ENCODE measurements at regions not wholly inside any gene's neighbourhood (a gene's known extent, or its start where the extent isn't known, plus 50 kb on each side); places are given as distances from the start of the nearest gene placed in this dataset.

GRCh38 chr3:190220362-190220761 lies 99.7 kb upstream of the P3H2 start:
- no peak overlapping the region for H3K4me2 ChIP-seq (ENCODE audit: extremely low read depth, insufficient read depth, low read length)
- no peaks in the 10 kb centered on the region for H3K4me1 ChIP-seq (ENCODE audit: control insufficient read depth, extremely low read depth, insufficient read depth, low read length)
- no peaks in the 10 kb centered on the region for H3K9me3 ChIP-seq (ENCODE audit: control insufficient read depth, insufficient read depth, low read depth, low read length)
- H2AFZ ChIP-seq (ENCODE audit: low read length), result no peak overlapping the region
- no peak overlapping the region for H3K27ac ChIP-seq (ENCODE audit: insufficient read depth, low read length)
- no peak for DNase-seq (ENCODE audit: low read depth in 2 of 2)
- no peaks in the 10 kb centered on the region for H3K79me2 ChIP-seq (ENCODE audit: control insufficient read depth, insufficient read depth, low read length)
- H3K9ac ChIP-seq (ENCODE audit: insufficient read depth, low read length), result no peak overlapping the region
- no peaks in the 10 kb centered on the region for H4K20me1 ChIP-seq (ENCODE audit: control insufficient read depth, extremely low read depth, insufficient read depth, low read length)
- H3K36me3 ChIP-seq (ENCODE audit: control insufficient read depth, insufficient read depth, low read length), result no peaks in the 10 kb centered on the region
- no peaks in the 10 kb centered on the region for H3K27me3 ChIP-seq (ENCODE audit: control insufficient read depth, insufficient read depth, low read length)
- H3K4me3 ChIP-seq (replicated peaks in 1 of 4; ENCODE audit: control extremely low read depth in 1 of 4, insufficient read depth in 1 of 4, low read depth in 3 of 4, low read length in 4 of 4), result no peak overlapping the region
- TF ChIP-seq CTCF (conservative IDR thresholded peaks at IDR 0.05 in 1 of 2, IDR thresholded peaks at IDR 0.05 in 1 of 2; ENCODE audit: low read depth in 1 of 2, low read length in 2 of 2), result no peak
- no peak for TF ChIP-seq EZH2 (IDR thresholded peaks at IDR 0.05; ENCODE audit: low read length, missing control alignments)

- H3K9me3 ChIP-seq (ENCODE audit: control insufficient read depth, insufficient read depth, low read depth, low read length), result no peaks in the 10 kb centered on the region
- peak; percentile 34 to 55 for DNase-seq (ENCODE audit: low read depth in 2 of 2)
- H3K27ac ChIP-seq (ENCODE audit: insufficient read depth, low read length), result no peak overlapping the region
- no peaks in the 10 kb centered on the region for H3K36me3 ChIP-seq (ENCODE audit: control insufficient read depth, insufficient read depth, low read length)
- TF ChIP-seq EZH2 (IDR thresholded peaks at IDR 0.05; ENCODE audit: low read length, missing control alignments) (no peak), CTCF (conservative IDR thresholded peaks at IDR 0.05 in 1 of 2, IDR thresholded peaks at IDR 0.05 in 1 of 2; ENCODE audit: low read depth in 1 of 2, low read length in 2 of 2) (no peak)
- no peaks in the 10 kb centered on the region for H3K79me2 ChIP-seq (ENCODE audit: control insufficient read depth, insufficient read depth, low read length)
- no peak overlapping the region for H3K9ac ChIP-seq (ENCODE audit: insufficient read depth, low read length)
- no peak overlapping the region for H2AFZ ChIP-seq (ENCODE audit: low read length)
- H4K20me1 ChIP-seq (ENCODE audit: control insufficient read depth, extremely low read depth, insufficient read depth, low read length), result no peaks in the 10 kb centered on the region
- H3K4me2 ChIP-seq (ENCODE audit: extremely low read depth, insufficient read depth, low read length), result no peak overlapping the region
- H3K4me1 ChIP-seq (ENCODE audit: control insufficient read depth, extremely low read depth, insufficient read depth, low read length), result no peaks in the 10 kb centered on the region
- no peak overlapping the region for H3K4me3 ChIP-seq (replicated peaks in 1 of 4; ENCODE audit: control extremely low read depth in 1 of 4, insufficient read depth in 1 of 4, low read depth in 3 of 4, low read length in 4 of 4)
- no peaks in the 10 kb centered on the region for H3K27me3 ChIP-seq (ENCODE audit: control insufficient read depth, insufficient read depth, low read length)
These were observed 96.4 kb upstream of the P3H2 start for GRCh38 chr3:190217081-190217480.

GRCh38 chr3:190213727-190214126 lies 93.0 kb upstream of the P3H2 start:
- Histone ChIP-seq H3K4me1 (ENCODE audit: control insufficient read depth, extremely low read depth, insufficient read depth, low read length) (no peaks in the 10 kb centered on the region), H3K4me2 (ENCODE audit: extremely low read depth, insufficient read depth, low read length) (no peak overlapping the region), H3K79me2 (ENCODE audit: control insufficient read depth, insufficient read depth, low read length) (no peaks in the 10 kb centered on the region), H4K20me1 (ENCODE audit: control insufficient read depth, extremely low read depth, insufficient read depth, low read length) (no peaks in the 10 kb centered on the region), H3K27me3 (ENCODE audit: control insufficient read depth, insufficient read depth, low read length) (no peaks in the 10 kb centered on the region), H3K9ac (ENCODE audit: insufficient read depth, low read length) (no peak overlapping the region), H2AFZ (ENCODE audit: low read length) (no peak overlapping the region), H3K9me3 (ENCODE audit: control insufficient read depth, insufficient read depth, low read depth, low read length) (no peaks in the 10 kb centered on the region), H3K27ac (ENCODE audit: insufficient read depth, low read length) (no peak overlapping the region), H3K36me3 (ENCODE audit: control insufficient read depth, insufficient read depth, low read length) (no peaks in the 10 kb centered on the region), H3K4me3 (replicated peaks in 1 of 4; ENCODE audit: control extremely low read depth in 1 of 4, insufficient read depth in 1 of 4, low read depth in 3 of 4, low read length in 4 of 4) (no peak overlapping the region)
- DNase-seq (ENCODE audit: low read depth in 2 of 2), result no peak
- TF ChIP-seq CTCF (conservative IDR thresholded peaks at IDR 0.05 in 1 of 2, IDR thresholded peaks at IDR 0.05 in 1 of 2; ENCODE audit: low read depth in 1 of 2, low read length in 2 of 2) (no peak), EZH2 (IDR thresholded peaks at IDR 0.05; ENCODE audit: low read length, missing control alignments) (no peak)
